IMR-90 (cell line): ENCODE measurements at regions not wholly inside any gene's neighbourhood (a gene's known extent, or its start where the extent isn't known, plus 50 kb on each side); places are given as distances from the start of the nearest gene placed in this dataset.

Experiments
- ATAC-seq: fragments of 200-7000 bp; cut with Tn5 transposase; 2 replicates; pipeline ENCODE4 v1.9.1; 2020; ENCODE audit warnings: low read depth, mild to moderate bottlenecking, moderate library complexity
- BruUV-seq: library from RNA; stranded (reverse); fragments of 400-500 nt; replicated peaks from 2 replicates; lab custom pipeline; 2021; lab: Mats Ljungman, UMichigan
- CTCF ChIA-PET: fragments of 300-600 bp; formaldehyde crosslinking; extraction: SDS; loops from one replicate; lab custom pipeline; 2021; ENCODE audit warnings: antibody characterized with exemption; lab: Yijun Ruan, JAX
- POLR2A ChIA-PET: fragments of 300-600 bp; sonication (Branson Sonifier 250); formaldehyde crosslinking; loops from one replicate; lab custom pipeline; 2022; ENCODE audit warnings: antibody characterized with exemption; ENCODE audit not compliant: unreplicated experiment; lab: Charles Lee
- DNase-seq: peaks from one replicate; pipeline ENCODE4 v3.0.0; 2013
- H2AFZ ChIP-seq: replicated peaks from 2 replicates; pipeline ENCODE3; 2013; ENCODE audit warnings: low read length, mild to moderate bottlenecking; ENCODE audit not compliant: poor library complexity
- H2AK5ac ChIP-seq: 2 replicates; pipeline ENCODE4 v1.6.1; 2013; ENCODE audit warnings: low read depth, low read length, inconsistent platforms
- H2AK9ac ChIP-seq: replicated peaks from 2 replicates; pipeline ENCODE3; 2013; ENCODE audit warnings: mild to moderate bottlenecking, low read depth, low read length, moderate library complexity; ENCODE audit not compliant: poor library complexity
- H2BK120ac ChIP-seq: 2 replicates; pipeline ENCODE4 v1.6.1; 2013; ENCODE audit warnings: low read depth, low read length, inconsistent platforms
- H2BK15ac ChIP-seq: 3 replicates; pipeline ENCODE4 v1.6.1; 2013; ENCODE audit warnings: low read depth, low read length, inconsistent platforms
- H2BK20ac ChIP-seq: 2 replicates; pipeline ENCODE4 v1.6.1; 2013; ENCODE audit warnings: low read depth, mild to moderate bottlenecking, inconsistent platforms, low read length, moderate library complexity
- H2BK5ac ChIP-seq: 2 replicates; pipeline ENCODE4 v1.6.1; 2013; ENCODE audit warnings: mild to moderate bottlenecking, low read depth, low read length, inconsistent platforms; ENCODE audit not compliant: poor library complexity, severe bottlenecking
- H3K14ac ChIP-seq: replicated peaks from 2 replicates; pipeline ENCODE4 v1.6.1; 2013; ENCODE audit warnings: low read depth, low read length, inconsistent platforms
- H3K18ac ChIP-seq: 2 replicates; pipeline ENCODE4 v1.6.1; 2013; ENCODE audit warnings: low read depth, low read length, control low read depth
- H3K23ac ChIP-seq: 2 replicates; pipeline ENCODE4 v1.6.1; 2013; ENCODE audit warnings: low read depth, low read length, inconsistent platforms
- H3K27ac ChIP-seq: 2 replicates; pipeline ENCODE4 v1.5.1; 2013; ENCODE audit warnings: mild to moderate bottlenecking, control low read depth, low read length; ENCODE audit not compliant: insufficient read depth
- H3K27me3 ChIP-seq: 2 replicates; pipeline ENCODE4 v1.6.1; 2013; ENCODE audit warnings: low read length; ENCODE audit not compliant: control insufficient read depth, insufficient read depth
- H3K36me3 ChIP-seq: 2 replicates; pipeline ENCODE4 v1.6.1; 2013; ENCODE audit warnings: low read length, mixed read lengths; ENCODE audit not compliant: control insufficient read depth, insufficient read depth
- H3K4ac ChIP-seq: 2 replicates; pipeline ENCODE4 v1.6.1; 2013; ENCODE audit warnings: low read depth, low read length, inconsistent platforms
- H3K4me1 ChIP-seq: 2 replicates; pipeline ENCODE4 v1.6.1; 2013; ENCODE audit warnings: low read length, mixed read lengths; ENCODE audit not compliant: control insufficient read depth, insufficient read depth
- H3K4me2 ChIP-seq: 2 replicates; pipeline ENCODE4 v1.6.1; 2013; ENCODE audit warnings: low read depth, mild to moderate bottlenecking, control low read depth, low read length, moderate library complexity
- H3K4me3 ChIP-seq: 2 replicates; pipeline ENCODE4 v1.5.1; 2013; ENCODE audit warnings: low read depth, mild to moderate bottlenecking, control low read depth, low read length, moderate library complexity; ENCODE audit not compliant: insufficient read depth
- H3K56ac ChIP-seq: 2 replicates; pipeline ENCODE4 v1.6.1; 2013; ENCODE audit warnings: low read length, inconsistent platforms; ENCODE audit not compliant: insufficient read depth; ENCODE audit errors: extremely low read depth
- H3K79me1 ChIP-seq, 2 experiments: 2 replicates each; pipeline ENCODE4 v1.6.1; 2013; ENCODE audit warnings: low read length in 2 of 2, inconsistent platforms in 1 of 2, low read depth in 1 of 2
- H3K9ac ChIP-seq: 2 replicates; pipeline ENCODE4 v1.6.1; 2013; ENCODE audit warnings: low read depth, low read length, control low read depth
- H3K9me1 ChIP-seq: 2 replicates; pipeline ENCODE4 v1.6.1; 2013; ENCODE audit warnings: low read length, inconsistent platforms; ENCODE audit not compliant: insufficient read depth
- H3K9me3 ChIP-seq: 2 replicates; pipeline ENCODE4 v1.6.1; 2013; ENCODE audit warnings: low read length; ENCODE audit not compliant: control insufficient read depth, insufficient read depth
- H4K20me1 ChIP-seq: 2 replicates; pipeline ENCODE4 v1.6.1; 2013; ENCODE audit warnings: low read length, inconsistent platforms; ENCODE audit not compliant: insufficient read depth
- H4K5ac ChIP-seq: 2 replicates; pipeline ENCODE4 v1.6.1; 2013; ENCODE audit warnings: mild to moderate bottlenecking, low read depth, low read length, control low read depth
- H4K8ac ChIP-seq, 2 experiments: 2 replicates each; pipeline ENCODE4 v1.6.1; 2013; ENCODE audit warnings: low read depth in 2 of 2, low read length in 2 of 2, control low read depth in 1 of 2, inconsistent platforms in 1 of 2
- H4K91ac ChIP-seq: 2 replicates; pipeline ENCODE4 v1.6.1; 2013; ENCODE audit warnings: low read depth, low read length, inconsistent platforms; ENCODE audit not compliant: insufficient read depth
- MAZ ChIP-seq: IDR thresholded peaks from 2 replicates; pipeline ENCODE4 v1.6.1; 2012; ENCODE audit warnings: low read depth, mild to moderate bottlenecking, low read length, improper control_type of control experiment, moderate library complexity, borderline replicate concordance
- NFE2L2 ChIP-seq: fragments of 150-350 bp; IDR thresholded peaks from 2 replicates; pipeline ENCODE4 v1.6.1; 2016; ENCODE audit warnings: low read depth, mild to moderate bottlenecking, low read length
- RFX5 ChIP-seq: IDR thresholded peaks from 2 replicates; pipeline ENCODE4 v1.8.0; 2012; ENCODE audit warnings: low read depth, mild to moderate bottlenecking, low read length, moderate library complexity
- SMC3 ChIP-seq: fragments of 150-350 bp; IDR thresholded peaks from 2 replicates; pipeline ENCODE4 v1.6.1; 2016; ENCODE audit warnings: low read depth, mild to moderate bottlenecking, antibody characterized with exemption, low read length, moderate library complexity
- USF2 ChIP-seq: fragments of 150-350 bp; IDR thresholded peaks from 2 replicates; pipeline ENCODE4 v1.6.1; 2017; ENCODE audit warnings: mild to moderate bottlenecking, antibody characterized with exemption, low read length, low read depth
- WGBS, 2 experiments: methylation state at CpG; one replicate each; pipeline versions ENCODE4 v1.1.5 to v1.1.7; 2013; ENCODE audit warnings: missing lambda C conversion rate in 2 of 2; ENCODE audit not compliant: insufficient read length in 1 of 2; ENCODE audit errors: extremely low coverage in 2 of 2; 5-methylcytosine and 5-hydroxymethylcytosine counted together
- dilution Hi-C: fragments of 300-500 bp; cut with HindIII; formaldehyde crosslinking; loops from one replicate; pipeline ENCODE4 v1.14.3; 2018; ENCODE audit warnings: low sequenced_read_pairs; ENCODE audit not compliant: unreplicated experiment
- in situ Hi-C: fragments of 300-500 bp; cut with MboI; formaldehyde crosslinking; loops from 3 replicates; pipeline ENCODE4 v1.14.3; 2019; ENCODE audit warnings: low sequenced_read_pairs, inconsistent platforms, mixed read lengths
- intact Hi-C: fragments of 100-400 bp; cut with micrococcal nuclease; formaldehyde crosslinking; loops from 2 replicates; pipeline ENCODE4 v1.10.0; 2022

- no peak overlapping the region for H2BK5ac ChIP-seq
- 89% methylated on average over 10 of the region's 11 CpGs; no CpG with 5 or more reads in 1 of the 2 experiments for WGBS, 2 experiments
- H3K4me3 ChIP-seq: no peak overlapping the region
- no peak overlapping the region for H3K27ac ChIP-seq
- no TSS peak for BruUV-seq
- peak overlapping the region; percentile 75; the same call in 2 of the 3 replicates for H2BK15ac ChIP-seq
- H3K9ac ChIP-seq: no peak overlapping the region
- H4K8ac ChIP-seq: peak overlapping the region in 1 of 2 experiments; percentile 82; a peak in 3 of 4 replicates
- peak overlapping the region; percentile 66 for H3K4ac ChIP-seq
- H3K14ac ChIP-seq: peak overlapping the region; percentile 38; the same call in 1 of the 2 replicates
- H4K20me1 ChIP-seq: peaks cover 7% of the 10 kb centered on the region; the same call in 1 of the 2 replicates
- no peaks in the 10 kb centered on the region for H3K27me3 ChIP-seq
- no peaks in the 10 kb centered on the region for H3K79me1 ChIP-seq
- no peaks in the 10 kb centered on the region for H3K36me3 ChIP-seq
- H3K56ac ChIP-seq: no peak overlapping the region
- CTCF ChIA-PET: no interaction called here
- TF ChIP-seq RFX5 (no peak), USF2 (no peak), NFE2L2 (no peak), MAZ (no peak), SMC3 (no peak)
- peak overlapping the region; percentile 56 for H2BK120ac ChIP-seq
- H2AK9ac ChIP-seq: no peak overlapping the region
- no peak for ATAC-seq
- H4K5ac ChIP-seq: no peak overlapping the region
- H3K9me1 ChIP-seq: peaks cover 32% of the 10 kb centered on the region
- no peak overlapping the region for H3K4me2 ChIP-seq
- H2AFZ ChIP-seq: peak overlapping the region; percentile 40
- peak overlapping the region; percentile 32; the same call in 1 of the 2 replicates for H3K23ac ChIP-seq
- no peak for DNase-seq
- intact Hi-C loops (no loop called here), dilution Hi-C loops (no loop called here), in situ Hi-C loops (no loop called here)
- peak overlapping the region; percentile 88 for H2AK5ac ChIP-seq
- H4K91ac ChIP-seq: peak overlapping the region; percentile 26
- H2BK20ac ChIP-seq: peak overlapping the region; percentile 75
- POLR2A ChIA-PET: no interaction called here
- peak overlapping the region; percentile 29; the same call in 1 of the 2 replicates for H3K18ac ChIP-seq
- H3K9me3 ChIP-seq: no peaks in the 10 kb centered on the region
- H3K4me1 ChIP-seq: peaks cover 24% of the 10 kb centered on the region
Measured at GRCh38 chr2:100744184-100744583, 75.8 kb upstream of the NPAS2 start.
